ENCODE measurements at regions not wholly inside any gene's neighbourhood (a gene's known extent, or its start where the extent isn't known, plus 50 kb on each side); places are given as distances from the start of the nearest gene placed in this dataset.

DNA sequence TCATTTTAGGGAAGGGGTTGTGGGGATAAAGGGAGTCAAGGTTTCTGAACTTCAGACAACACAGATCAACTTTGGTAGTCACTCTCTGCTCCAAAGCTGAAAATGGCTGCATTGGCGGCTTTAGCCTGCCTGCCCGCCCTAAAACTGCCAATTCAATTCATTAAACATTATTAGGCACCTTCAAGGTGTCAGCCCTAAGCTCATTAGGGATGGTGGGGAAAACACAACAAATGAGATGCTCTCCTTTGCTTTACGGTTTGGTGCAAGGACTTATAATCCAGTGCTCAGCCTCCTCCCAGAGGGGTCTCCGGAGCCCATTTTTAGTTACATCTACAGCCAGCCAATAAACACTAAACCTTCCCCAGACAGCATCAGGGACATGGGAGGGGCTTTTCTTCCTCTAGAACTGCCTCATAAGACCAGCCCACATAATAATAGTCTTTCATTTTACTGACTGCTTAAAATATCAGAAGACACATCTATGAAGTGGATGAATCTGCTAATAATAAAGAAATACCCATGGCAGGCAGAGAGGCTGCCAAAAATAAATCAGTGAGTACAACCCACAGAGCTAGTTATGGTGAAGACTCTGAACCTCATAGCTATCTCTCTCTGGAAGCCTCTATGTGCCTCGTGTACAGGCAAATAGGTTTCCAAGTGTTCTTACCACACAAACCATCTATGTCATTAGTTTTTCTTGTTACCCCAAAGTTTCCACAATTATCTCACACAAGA, 102.8 kb upstream of the NCAM1 start:
- no peak for DNase-seq (ENCODE audit: low read depth in 2 of 2)

DNA sequence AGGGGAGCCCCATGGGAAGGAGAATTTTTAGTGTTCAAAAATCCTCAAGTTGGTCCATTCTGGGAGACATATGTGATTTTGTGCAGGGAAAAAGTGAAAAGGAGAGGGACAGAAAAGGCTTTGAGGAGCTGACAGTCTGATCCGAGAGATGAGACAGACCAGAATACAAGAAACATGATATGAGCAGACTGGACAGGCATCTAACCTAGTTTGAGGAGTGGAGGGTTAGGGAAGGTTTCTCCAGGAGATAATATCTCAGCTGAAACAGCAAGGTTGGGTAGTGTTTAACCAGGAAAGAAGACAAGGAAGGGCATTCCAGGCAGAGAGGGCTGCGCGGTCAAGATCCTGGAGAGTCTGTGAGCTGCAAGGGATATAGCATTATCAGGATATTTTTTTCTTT, 101.4 kb upstream of the NCAM1 start:
- DNase-seq (ENCODE audit: low read depth in 2 of 2) = no peak

DNA sequence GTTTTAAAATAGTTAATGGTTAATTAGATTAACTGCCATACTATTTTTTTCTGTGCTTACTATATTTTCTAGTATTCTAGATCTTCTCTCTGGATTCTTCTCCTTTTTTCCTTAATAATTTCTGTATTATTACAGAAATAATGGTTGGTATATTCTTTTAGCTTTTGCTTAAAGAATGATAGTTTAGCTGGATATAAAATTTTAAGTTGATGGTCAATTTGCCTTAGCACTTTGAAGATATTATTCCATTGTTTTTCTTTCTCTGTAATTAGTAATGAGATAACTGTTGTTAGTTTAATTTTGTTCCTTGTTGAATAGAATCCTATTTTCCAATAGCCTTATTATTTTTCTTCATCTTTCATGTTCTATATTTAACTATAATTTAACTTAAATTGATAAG, 99.9 kb upstream of the NCAM1 start:
- DNase-seq (ENCODE audit: low read depth in 2 of 2) = no peak

DNA sequence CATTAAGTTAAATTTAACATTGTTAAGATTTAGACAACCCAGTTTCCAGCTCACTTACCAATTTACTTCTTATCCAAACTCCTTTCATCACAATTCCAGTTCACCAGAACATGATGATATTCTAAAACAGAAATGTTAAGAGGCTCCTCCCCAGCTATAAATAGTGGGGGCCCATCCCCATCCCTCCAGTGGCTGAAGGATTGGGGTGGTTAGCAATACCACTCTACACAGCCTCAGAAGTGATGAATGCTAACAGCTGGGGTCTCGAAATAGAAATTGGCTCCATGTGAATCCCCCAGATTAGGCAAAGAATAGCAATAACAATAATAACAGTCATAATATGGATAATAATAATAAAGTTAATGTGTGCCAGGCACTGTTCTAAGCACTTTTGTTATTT, 97.9 kb upstream of the NCAM1 start:
- no peak for DNase-seq (ENCODE audit: low read depth in 2 of 2)

DNA sequence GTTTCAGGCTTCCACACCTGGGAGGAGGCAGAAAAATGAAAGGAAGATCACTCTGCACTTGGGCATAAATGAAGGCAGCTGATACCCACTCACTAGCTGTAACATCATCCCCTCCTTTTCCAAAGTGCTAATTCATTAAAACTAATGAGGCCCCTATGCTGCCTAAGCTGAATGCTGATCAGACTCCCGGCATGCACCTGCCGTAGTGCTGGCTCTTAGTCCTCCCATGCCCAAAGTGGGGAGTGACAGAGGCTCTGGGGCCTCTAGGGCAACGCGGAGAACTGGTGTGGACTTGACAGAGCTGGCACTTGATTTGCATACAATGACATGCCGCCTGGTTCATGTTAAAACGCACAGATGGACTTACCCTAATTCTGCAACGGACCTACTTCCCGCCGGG, 96.5 kb upstream of the NCAM1 start:
- DNase-seq (ENCODE audit: low read depth in 2 of 2) = no peak

DNA sequence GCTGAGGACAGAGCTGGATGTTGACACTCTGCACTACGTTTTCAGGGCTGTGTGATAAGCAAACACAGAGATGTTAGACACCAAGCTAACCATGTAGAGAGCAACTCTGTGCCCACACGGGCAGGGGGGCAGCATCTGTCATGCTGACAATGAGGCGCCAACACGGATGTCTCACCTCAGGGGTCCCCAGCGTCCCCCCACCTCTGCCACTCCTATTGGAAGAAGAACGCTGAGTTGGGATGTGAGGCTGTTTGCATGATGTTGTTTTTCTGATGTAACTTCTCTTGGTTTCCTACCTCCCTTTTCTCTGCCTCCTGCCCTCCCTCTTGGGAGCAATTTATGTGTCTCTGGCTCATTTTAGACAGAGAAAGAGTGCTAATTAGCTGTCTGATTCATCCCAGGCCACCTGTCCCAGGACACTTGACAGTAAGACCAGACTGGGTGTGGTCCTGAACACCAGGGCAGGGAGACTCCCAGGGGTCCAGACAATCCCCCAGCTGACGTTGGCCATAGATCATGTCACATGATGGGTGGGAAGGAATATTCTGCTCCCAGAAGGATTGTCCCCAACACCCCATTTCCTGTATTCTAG, 89.2 kb upstream of the NCAM1 start:
- no peak for DNase-seq (ENCODE audit: low read depth in 2 of 2)

DNA sequence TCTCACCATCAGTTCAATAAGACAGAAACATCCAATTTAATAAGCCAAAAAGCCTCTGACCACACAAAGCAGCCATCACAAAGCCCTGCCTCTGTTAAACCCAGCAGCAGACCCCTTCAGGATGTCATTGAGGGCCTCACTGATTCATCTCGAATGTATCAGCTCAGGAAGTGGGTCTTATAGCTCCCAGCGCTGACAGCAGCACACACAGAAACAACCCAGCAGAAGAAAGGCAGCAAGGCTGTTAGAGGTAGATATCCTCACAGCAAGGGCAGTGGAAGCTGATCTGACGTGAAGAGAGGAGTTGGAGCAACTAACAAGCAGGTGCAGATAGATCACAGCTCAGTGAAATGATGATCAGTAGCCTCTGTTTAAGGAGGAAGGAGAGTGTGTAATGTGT, 86.2 kb upstream of the NCAM1 start:
- no peak for DNase-seq (ENCODE audit: low read depth in 2 of 2)

DNA sequence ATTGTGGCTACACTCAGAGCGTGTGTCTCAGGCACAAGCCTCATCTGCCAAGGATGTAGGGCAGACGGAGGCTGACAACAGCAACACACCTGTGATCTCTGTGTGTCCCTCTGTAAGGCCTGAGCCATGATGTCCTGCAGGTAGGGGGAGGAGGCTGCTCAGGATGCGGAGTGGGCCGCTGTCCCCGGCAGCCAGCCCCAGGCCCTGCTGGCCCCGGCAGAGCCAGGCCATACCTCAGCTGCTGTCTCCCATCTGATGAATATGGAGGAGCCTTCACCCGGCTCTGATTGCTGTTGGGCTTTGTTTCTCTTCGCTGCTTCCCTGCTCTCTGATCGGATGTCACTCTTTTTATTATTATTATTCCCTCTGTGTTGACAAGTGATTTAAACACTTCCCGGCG, 83.6 kb upstream of the NCAM1 start:
- DNase-seq (ENCODE audit: low read depth in 2 of 2) = no peak

DNA sequence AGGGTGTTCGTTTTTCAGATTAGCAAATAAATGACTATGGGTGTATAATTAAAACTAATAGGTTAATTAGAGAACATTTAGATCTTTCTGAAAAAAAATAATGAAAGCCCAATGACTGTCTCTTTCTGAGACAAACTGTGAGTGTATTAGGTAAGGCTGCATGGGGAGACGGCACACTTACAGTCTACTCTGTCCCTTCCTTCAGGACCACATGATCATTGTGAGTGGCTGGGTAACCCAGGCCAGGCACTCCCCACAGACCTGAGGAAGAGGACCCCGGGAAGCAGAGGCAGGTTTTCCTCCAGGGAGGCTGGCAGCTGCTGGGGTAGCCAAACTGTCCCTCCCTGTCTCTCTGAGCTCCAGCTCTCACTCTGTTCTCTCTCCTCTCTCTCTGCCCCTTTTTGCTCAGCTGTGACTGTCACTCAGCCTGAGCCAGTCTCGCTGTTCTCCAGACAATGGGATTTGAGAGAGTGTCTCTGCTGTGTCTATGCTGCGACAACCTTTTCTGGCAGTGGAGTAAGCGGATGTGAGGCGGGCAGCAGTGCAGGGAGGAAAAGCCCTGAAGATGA, 83.1 kb upstream of the NCAM1 start:
- DNase-seq (ENCODE audit: low read depth in 2 of 2) = no peak

DNA sequence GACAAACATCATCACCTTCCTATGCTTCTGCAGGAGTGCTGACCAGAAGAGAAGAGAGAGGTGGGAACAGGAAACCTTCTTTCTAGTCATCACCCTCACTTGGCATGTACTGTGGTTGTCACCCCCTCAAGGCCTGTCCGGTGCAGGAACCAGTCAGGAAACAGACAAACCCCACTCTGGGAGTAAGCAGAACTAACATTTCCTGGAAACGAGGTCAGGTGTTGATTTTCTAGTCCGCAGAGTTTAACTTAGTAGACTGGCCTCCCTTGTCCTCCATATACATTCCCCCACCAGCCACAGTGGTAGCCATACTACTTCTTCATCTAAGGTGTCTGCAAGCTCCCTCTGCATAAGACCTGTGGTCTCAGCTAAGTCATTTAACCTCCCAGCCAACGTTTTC, 80.7 kb upstream of the NCAM1 start:
- DNase-seq (ENCODE audit: low read depth in 2 of 2) = no peak

DNA sequence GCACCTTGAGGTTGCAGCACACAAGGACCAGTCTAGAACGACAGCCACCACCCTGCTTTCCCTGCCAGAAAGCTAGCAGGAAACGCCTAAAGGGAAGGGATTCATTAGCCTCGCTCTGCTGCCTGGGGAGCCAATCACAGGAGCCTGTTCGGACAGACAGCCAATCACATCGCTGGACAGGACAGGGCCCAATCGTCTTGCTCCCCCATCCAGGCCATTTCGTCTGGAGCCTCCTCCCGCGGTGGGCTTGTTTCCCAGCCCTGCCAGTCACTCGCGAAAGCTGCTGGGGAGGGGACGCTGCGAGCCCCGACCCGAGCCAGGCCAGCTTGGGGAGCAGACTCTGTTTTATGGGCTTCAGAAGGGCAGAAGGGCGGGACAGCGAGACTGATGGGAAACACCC, 79.8 kb upstream of the NCAM1 start:
- peak; percentile 42 for DNase-seq (ENCODE audit: low read depth in 2 of 2)

DNA sequence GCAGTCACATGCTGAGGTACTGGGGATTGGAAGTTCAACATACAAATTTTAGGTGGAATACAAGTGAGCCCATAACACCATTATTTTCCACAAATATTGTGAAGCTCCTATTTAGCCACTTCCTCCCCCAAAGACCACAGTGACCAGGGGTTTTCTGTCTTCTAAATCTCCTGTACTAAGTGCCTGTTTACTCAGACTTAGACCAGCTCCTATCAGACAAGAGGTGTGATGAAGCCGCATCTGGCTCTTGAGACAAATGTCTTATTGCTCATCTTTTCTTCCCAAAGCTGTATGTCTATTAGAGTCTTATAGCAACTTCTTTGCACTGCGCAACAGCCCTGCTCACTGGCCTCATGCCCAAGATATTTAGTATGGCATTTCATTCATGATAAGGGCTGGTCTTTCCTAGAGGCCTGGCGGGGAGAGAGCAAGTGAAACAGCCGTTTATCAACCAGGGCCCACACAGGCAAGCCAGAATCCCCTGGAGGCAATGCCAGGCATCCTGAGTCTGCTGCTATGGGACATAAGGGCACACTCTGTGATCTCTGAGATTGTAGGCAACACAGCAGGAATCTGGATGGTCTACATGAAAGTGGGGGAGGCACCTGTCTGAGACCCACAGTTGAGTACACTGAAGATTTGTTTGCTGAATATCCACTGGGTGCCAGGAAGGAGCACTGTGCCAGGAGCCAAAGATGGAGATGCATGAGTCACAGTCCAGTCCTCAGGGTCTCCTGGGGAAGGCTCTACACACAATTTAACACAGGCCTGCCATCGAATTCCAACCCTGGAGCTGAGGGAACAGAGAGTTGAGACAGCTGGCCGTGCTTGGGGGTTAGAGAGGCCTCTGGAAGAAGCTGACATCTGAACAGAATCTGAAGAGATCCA, 78.5 kb upstream of the NCAM1 start:
- no peak for DNase-seq (ENCODE audit: low read depth in 2 of 2)

DNA sequence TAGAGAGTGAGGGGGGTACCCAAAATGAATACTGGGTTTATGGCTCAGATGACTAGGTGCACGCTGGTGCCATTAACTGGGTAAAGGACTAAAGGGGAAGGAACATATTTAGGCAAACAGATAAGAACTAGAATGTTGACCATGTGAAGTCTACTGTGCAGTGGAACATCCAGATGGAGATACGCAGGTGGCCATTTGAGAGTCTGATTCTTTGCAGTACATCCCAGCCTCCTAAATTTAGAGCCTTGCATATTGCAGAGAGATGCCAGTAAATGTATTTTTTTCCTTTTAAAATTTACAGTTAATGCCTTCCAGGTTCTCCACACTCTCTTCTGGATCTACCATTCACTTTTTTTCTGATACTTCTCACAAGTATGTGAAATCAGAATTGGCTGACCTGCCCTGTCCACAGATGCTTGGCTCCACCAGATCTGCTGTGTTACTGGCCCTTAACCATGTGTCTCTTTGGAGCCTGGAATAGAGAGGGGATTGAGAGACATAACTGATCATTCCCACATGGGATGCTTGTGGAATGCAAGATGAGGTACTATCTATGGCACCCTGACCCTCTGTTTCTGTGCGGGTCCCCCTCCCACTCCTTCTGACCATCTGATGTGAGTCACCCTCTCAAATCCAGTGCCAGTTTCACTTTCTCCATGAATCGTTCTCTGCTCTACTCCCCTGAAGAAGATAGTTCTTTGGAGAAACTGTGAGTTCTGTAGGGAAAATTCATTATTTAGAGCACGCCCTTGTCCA, 77.0 kb upstream of the NCAM1 start:
- no peak for DNase-seq (ENCODE audit: low read depth in 2 of 2)

DNA sequence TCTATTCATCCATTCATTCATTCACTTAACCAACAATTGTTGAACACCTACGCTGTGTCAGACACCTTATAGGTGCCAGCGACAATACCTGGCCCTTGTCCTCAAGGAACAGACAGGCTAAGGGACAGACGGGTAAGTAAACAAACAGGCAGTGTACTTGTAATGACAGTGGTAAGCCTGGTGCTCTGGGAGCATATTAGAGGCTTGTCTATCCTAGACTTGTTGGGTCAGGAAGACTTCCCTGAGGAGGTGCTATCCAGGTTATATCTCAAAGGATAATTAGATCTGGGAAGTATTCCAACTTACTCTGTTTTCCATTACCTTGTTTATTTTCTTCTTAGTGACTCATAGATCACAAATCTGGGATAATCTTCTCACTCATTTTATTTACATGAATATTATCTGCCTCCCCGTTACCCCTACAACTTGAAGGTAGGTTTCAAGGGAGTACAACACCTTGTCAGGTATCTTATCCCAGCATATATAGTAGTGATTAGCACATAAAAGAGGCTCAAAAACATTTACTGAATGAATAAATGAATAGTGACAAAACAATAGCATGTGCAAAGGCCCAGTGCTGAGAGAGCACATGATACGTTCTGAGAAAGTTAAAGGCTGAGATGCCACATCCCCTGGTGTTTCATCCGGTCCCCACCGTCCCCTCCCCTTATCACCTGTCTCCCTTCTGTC, 75.3 kb upstream of the NCAM1 start:
- no peak for DNase-seq (ENCODE audit: low read depth in 2 of 2)

DNA sequence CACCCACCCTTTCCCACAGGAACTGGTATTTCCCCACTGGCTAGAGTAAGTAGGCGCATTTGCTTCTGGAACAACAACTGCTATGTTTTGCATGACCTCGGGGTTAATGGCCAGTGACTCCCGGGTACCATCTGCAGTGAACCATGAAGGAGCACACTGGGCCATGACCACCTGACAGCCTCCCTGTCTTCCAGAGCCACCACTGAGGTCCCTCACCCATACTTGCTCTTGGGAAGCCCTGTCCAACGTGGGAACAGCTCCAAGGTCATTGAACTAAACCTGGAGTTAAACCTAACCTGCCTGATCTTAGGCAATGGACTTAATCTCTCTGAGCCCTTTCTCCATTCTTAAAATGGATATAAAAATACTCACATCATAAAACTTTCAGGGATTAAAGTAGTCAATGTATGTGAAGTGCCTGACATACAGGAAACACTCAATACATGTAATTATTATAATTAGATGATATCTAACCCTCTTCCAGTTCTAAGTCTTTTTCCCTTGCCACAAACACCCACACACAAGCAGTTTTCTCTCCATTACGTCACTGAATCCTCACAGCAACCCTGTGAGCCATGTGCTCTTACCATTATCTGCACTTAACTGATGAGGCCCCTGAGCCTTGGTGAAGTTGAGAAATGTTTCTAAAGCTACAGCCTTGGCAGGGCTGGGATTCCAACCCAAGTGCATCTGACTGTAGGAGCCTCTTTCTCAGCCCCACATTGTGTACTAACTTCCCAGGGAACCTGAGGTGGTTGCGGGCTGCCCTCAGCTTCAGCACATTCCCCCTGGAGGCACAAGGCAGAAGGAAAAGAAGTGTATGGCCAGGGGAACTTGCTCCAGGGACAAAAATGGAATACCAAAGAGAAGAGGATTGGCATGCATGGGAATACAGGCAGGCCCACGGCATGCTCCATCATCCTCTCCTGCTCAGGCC, 74.5 kb upstream of the NCAM1 start:
- DNase-seq (ENCODE audit: low read depth in 2 of 2) = no peak

DNA sequence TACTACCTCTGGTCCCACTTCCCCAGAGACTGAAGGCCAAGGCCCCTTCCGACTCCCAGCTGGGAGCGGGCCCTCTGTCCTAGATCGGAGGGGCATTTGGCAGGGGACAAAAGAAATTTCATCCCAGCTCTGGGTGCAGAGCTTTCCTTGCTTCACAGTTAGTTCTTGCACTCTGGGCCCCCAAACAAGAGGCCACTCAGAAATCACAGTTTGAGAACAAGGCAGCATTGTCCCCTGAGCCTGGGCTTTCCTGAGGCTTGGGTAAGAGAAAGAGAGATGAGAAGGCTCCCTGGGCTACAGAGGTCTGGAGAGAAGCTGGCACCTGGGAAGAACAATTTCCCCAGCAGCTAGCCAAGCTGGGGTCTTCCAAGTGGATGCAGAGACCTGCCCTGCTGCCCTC, 71.8 kb upstream of the NCAM1 start:
- DNase-seq (ENCODE audit: low read depth in 2 of 2) = no peak

DNA sequence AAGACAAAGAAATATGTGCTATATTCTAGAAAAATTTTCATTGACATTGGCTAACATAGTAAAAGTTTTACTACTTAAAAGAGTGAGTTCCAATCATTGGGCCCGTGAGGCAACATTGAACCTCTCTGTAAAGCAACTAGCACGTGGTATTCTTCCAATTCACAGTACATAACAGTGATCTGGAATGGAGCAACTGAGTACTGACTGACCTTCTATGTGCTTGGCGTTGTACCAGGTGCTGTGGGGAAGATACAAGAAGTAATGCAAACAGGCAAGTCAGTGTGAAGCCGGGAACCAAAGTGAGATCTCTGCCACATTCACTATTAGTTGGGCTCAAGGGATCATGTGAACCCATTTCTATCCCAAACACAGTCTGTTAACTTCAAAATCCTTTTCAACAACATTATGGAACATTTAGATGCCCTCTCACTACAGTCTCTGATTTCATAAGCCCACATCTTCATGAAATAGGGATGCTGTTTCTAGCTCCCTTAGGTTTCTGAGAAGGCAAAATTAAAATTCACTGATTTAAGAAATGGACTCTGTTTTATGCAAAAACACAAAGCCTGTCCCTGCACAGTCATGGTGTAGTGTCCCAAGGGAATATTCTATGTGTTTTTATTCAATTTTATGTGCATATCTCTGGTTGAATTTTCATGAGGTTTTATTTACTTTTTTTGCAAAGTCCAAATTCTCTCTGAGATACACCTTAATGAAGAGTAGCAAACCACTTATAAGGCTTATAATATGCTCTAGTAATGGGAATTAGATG, 61.8 kb upstream of the NCAM1 start:
- DNase-seq (ENCODE audit: low read depth in 2 of 2) = no peak

DNA sequence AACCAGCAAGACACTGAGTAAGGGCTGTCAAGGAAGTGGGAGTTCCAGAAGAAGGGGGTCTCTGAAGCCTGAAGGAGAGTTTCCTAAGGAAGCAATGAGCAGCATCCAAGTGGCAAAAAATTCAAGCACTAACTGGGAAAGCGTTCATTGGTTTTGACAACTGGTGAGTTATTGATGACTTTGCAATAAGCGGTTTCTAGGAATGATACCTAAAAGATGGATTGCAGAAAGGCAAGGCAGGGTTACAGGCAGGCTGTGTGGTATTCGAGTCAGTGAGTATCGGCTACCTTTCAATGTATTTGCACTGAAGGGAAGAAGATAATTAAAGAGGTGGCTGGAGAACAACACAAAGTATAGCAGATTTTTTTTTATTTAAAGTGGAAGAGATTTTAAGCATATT, 59.3 kb upstream of the NCAM1 start:
- no peak for DNase-seq (ENCODE audit: low read depth in 2 of 2)

DNA sequence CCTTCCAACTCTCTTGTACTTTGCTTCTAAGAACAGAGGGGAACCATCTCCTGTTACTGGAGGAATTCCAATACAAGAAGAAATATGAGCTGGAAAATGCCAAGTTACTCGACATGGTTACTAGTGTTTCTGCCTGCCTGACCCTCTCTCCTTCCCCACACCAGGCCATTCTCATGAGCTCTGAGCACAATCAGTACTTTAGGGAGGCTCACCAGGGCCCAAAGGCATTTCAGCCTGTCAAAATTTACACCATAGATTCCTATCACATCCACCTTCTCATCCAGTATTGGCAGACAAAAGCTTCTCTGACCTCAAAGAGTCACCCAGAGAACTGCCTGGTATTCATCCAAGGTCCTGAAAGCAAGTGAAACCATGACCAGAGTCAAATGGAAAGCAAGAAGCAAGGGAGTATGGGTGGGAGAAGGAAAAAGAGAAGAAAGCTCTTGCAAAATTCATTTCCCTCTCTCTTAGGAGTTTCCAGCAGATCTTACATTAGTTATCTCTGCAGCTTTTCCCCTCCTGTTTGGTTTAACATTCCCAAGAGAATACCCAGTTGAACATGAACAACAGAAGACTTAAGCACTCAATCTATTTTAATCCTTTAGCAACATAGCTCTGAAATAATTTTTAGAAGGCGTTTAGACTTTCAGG, 58.7 kb upstream of the NCAM1 start:
- no peak for DNase-seq (ENCODE audit: low read depth in 2 of 2)
